ENCODE measurements at regions not wholly inside any gene's neighbourhood (a gene's known extent, or its start where the extent isn't known, plus 50 kb on each side); places are given as distances from the start of the nearest gene placed in this dataset.

DNA sequence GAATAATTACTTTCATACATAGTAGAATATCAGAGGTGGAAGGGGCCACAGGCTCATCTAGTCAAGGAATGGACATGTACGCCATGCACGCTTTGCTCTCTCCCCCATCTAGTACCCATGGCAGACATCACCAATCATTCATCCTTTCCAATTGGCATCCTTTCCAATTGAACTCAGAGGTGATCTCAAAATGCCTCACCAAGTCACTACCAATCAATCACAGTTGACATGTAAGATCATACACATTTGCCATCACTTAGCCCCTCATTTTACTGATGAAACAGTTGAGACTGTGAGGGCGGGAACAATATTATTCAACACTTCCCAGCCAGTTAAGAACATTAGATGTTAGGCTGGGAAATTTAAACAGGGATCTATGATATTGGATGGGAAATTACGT is 308.4 kb downstream of the FGFR2 start:
- TF ChIP-seq POLR2A (IDR thresholded peaks at IDR 0.05) (no peak), POLR2AphosphoS5 (IDR thresholded peaks at IDR 0.05) (no peak)
- TF ChIP-seq, protein P1, sequence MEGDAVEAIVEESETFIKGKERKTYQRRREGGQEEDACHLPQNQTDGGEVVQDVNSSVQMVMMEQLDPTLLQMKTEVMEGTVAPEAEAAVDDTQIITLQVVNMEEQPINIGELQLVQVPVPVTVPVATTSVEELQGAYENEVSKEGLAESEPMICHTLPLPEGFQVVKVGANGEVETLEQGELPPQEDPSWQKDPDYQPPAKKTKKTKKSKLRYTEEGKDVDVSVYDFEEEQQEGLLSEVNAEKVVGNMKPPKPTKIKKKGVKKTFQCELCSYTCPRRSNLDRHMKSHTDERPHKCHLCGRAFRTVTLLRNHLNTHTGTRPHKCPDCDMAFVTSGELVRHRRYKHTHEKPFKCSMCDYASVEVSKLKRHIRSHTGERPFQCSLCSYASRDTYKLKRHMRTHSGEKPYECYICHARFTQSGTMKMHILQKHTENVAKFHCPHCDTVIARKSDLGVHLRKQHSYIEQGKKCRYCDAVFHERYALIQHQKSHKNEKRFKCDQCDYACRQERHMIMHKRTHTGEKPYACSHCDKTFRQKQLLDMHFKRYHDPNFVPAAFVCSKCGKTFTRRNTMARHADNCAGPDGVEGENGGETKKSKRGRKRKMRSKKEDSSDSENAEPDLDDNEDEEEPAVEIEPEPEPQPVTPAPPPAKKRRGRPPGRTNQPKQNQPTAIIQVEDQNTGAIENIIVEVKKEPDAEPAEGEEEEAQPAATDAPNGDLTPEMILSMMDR (IDR thresholded peaks at IDR 0.05): no peak

All from gastroesophageal sphincter (tissue), 3 donors.